NCI-H524 treated with DMSO at 0.1 percent for 48 hours (cell line): ENCODE measurements at regions not wholly inside any gene's neighbourhood (a gene's known extent, or its start where the extent isn't known, plus 50 kb on each side); places are given as distances from the start of the nearest gene placed in this dataset.

Experiments
- DNase-seq: peaks from one replicate; lab custom pipeline; 2025; lab: John Stamatoyannopoulos, UW

- no peak for DNase-seq
Measured at GRCh38 chr3:135740211-135740610, 225.3 kb upstream of the PPP2R3A start.

GRCh38 chr3:135740751-135741150, 224.8 kb upstream of the PPP2R3A start:
- DNase-seq: no peak

GRCh38 chr3:135751991-135752390, 213.5 kb upstream of the PPP2R3A start:
- no peak for DNase-seq

- DNase-seq: no peak
Measured at GRCh38 chr3:135752851-135753250, 212.7 kb upstream of the PPP2R3A start.

- DNase-seq: no peak
Measured at GRCh38 chr3:135753506-135753905, 212.0 kb upstream of the PPP2R3A start.

GRCh38 chr3:135755330-135756105, 210.0 kb upstream of the PPP2R3A start:
- DNase-seq: no peak

GRCh38 chr3:135756106-135756668, 209.3 kb upstream of the PPP2R3A start:
- DNase-seq: no peak

GRCh38 chr3:135757421-135757820, 208.1 kb upstream of the PPP2R3A start:
- DNase-seq: no peak

- DNase-seq: no peak
Measured at GRCh38 chr3:135758961-135759360, 206.6 kb upstream of the PPP2R3A start.

GRCh38 chr3:135759651-135760050, 205.9 kb upstream of the PPP2R3A start:
- no peak for DNase-seq

- no peak for DNase-seq
Measured at GRCh38 chr3:135760581-135760980, 204.9 kb upstream of the PPP2R3A start.

GRCh38 chr3:135762188-135762856, 203.2 kb upstream of the PPP2R3A start:
- DNase-seq: no peak

- no peak for DNase-seq
Measured at GRCh38 chr3:135766115-135766514, 199.4 kb upstream of the PPP2R3A start.

GRCh38 chr3:135771760-135772159, 193.8 kb upstream of the PPP2R3A start:
- no peak for DNase-seq

GRCh38 chr3:135779024-135779423, 186.5 kb upstream of the PPP2R3A start:
- no peak for DNase-seq

GRCh38 chr3:135779590-135780235, 185.8 kb upstream of the PPP2R3A start:
- DNase-seq: no peak

- DNase-seq: no peak
Measured at GRCh38 chr3:135781026-135781815, 184.3 kb upstream of the PPP2R3A start.

- DNase-seq: no peak
Measured at GRCh38 chr3:135784557-135784956, 181.0 kb upstream of the PPP2R3A start.

GRCh38 chr3:135788146-135788545, 177.4 kb upstream of the PPP2R3A start:
- no peak for DNase-seq

GRCh38 chr3:135788978-135789377, 176.6 kb upstream of the PPP2R3A start:
- DNase-seq: no peak

GRCh38 chr3:135792174-135792573, 173.4 kb upstream of the PPP2R3A start:
- no peak for DNase-seq
